Stimulated activated CD8-positive, alpha-beta memory T cell treated with anti-CD3 and anti-CD28 coated beads, Interleukin-2, amount 100 ng/mL, for 48 hours (primary cell): ENCODE measurements at regions not wholly inside any gene's neighbourhood (a gene's known extent, or its start where the extent isn't known, plus 50 kb on each side); places are given as distances from the start of the nearest gene placed in this dataset.

Source experiments
- DNase-seq, 2 donors: peaks; one replicate each; pipeline ENCODE4 v3.0.0-alpha.2; 2020; ENCODE audit warnings: low read depth in 2 of 2

- no peak for DNase-seq
Observed at GRCh38 chr1:239322369-239322768, 64.0 kb upstream of the CHRM3 start.

GRCh38 chr1:239321877-239322276, 64.5 kb upstream of the CHRM3 start:
- no peak for DNase-seq

DNA sequence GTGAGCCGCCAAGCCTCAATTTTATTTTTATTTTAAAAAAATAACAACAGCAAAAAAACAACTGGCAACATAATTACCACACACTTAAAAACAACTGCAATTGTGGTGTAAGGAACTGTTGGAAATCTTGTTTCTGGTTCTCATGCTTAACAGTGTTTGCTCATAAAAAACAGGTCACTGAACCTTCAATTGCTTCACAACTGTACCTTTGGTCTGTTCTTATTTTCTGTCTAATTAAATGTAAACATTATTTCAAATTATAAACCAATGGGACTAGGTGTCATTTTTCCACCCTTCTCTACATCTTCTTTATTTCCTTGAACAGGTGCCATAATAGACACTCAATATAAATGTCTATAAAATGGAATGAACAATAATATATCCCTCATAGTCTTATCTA, 68.4 kb upstream of the CHRM3 start:
- no peak for DNase-seq

- DNase-seq = no peak
Observed at GRCh38 chr1:239315631-239316217, 70.6 kb upstream of the CHRM3 start.

DNA sequence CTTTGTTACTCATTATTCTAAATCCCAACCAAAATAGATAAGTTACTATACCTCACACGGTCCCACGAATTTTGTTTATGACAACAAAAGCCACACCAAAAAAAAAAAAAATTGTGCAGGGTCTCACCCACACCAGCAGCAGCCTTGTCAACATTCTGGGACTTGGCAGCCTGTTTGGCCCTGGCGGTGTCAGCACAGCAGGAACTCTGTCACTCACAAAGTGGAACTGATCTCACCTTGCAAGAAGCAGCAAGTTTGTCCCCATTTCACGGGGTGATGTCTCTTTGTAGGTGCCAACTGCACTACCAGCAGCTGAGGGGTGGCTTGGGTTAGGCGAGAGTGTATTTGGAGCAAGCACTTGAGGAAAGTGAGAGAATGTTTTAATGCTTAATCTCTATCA, 75.0 kb upstream of the CHRM3 start:
- DNase-seq = no peak

- DNase-seq = peak; percentile 3 to 16
Observed at GRCh38 chr1:239308701-239309333, 77.6 kb upstream of the CHRM3 start.

DNA sequence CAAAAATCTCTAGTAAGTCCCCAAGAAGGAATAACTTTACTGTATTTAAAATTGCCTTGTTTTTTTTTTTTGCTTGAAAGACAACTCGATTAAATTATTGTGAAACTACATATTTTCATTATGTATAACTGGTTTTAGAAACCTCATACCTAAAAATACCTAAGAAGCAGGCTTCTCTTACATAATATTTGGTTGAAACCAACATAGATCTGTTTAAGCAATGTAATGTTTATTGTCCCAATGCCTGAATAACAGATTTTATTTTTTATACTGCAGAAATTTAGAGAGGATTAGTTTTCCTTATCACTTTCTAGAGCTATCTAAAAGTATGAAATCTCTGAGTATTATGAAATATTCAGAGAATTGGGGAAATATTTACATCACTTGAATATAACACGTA, 78.5 kb upstream of the CHRM3 start:
- DNase-seq = no peak

- no peak for DNase-seq
Observed at GRCh38 chr1:239306426-239306825, 79.9 kb upstream of the CHRM3 start.

- no peak for DNase-seq
Observed at GRCh38 chr1:239303289-239303688, 83.1 kb upstream of the CHRM3 start.

GRCh38 chr1:239302696-239303095, 83.7 kb upstream of the CHRM3 start:
- no peak for DNase-seq

DNA sequence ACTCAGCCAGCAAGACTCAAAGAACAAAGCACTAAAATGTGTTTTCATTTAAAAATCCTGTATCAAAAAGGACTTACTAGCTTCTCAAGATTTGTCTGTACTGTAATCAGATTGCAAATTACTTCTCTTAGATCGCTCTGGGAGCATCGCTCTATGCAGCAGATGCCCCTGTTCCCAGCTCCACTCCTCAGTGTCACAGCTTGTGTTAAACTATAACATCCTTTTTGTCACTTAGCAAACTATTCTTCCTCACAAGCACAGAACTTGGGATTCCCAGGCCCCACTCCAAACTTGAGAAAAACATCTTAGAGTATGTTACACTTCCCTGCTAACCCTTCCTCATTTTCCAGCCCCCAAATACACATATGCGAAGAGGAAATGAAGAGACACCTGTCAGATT, 85.1 kb upstream of the CHRM3 start:
- no peak for DNase-seq

GRCh38 chr1:239297910-239298309, 88.5 kb upstream of the CHRM3 start:
- no peak for DNase-seq

- DNase-seq = no peak
Observed at GRCh38 chr1:239293350-239294110, 92.8 kb upstream of the CHRM3 start.

DNA sequence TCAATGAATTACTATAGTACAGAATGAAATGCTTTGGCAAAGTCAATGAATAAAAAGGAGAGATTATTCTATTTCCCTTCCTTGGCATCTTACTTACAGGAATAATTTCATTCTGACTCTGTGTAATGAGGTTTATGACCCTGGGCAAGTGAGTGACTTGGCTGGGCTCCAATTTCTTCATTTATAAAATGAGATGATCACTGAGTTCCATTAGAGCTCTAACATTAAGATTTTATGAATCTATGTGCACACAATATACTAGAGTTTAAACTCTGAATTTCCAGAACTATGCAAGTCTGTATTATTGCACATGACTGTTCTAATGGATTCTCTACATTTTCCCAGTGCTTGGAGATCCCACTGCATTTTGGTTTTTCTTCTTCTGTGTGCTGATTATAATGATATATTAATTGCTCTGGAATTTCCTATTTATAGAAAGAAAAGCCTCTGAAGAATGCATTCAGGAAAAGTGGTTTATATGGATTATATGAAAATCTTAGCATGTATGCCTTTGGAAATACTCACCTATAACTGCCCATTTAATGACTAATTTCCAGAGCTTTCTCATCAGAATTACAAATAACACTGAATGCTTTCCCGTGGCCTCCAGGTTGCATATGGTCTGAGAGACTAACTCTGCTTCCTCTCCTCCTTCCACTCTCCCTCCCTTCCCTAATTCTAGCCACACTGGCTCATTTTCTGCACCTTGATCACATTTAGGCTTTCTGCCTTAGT, 97.4 kb upstream of the CHRM3 start:
- DNase-seq = no peak

- DNase-seq = no peak
Observed at GRCh38 chr1:239287296-239287695, 99.1 kb upstream of the CHRM3 start.

GRCh38 chr1:239283216-239283615, 103.2 kb upstream of the CHRM3 start:
- DNase-seq = no peak

DNA sequence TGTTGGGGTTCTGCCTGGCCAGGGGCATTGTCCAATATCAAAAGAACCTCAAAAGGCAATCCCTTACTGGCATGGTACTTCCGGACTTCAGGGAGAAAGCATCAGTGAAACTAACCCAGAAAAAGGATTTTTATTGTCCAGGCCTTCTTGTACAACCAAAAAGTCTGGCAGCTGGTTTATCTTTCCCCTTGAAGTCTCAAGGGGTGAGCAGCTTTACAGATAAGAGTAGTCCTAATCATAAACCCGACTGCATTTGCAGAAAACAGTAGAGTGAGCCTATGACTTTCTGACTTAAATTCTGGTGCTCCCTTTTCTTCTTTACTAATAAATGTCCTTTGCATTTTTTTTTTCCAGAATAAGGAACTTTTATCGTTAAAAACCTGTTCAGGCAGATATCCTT, 104.0 kb upstream of the CHRM3 start:
- no peak for DNase-seq

GRCh38 chr1:239276051-239276450, 110.3 kb upstream of the CHRM3 start:
- DNase-seq = no peak

DNA sequence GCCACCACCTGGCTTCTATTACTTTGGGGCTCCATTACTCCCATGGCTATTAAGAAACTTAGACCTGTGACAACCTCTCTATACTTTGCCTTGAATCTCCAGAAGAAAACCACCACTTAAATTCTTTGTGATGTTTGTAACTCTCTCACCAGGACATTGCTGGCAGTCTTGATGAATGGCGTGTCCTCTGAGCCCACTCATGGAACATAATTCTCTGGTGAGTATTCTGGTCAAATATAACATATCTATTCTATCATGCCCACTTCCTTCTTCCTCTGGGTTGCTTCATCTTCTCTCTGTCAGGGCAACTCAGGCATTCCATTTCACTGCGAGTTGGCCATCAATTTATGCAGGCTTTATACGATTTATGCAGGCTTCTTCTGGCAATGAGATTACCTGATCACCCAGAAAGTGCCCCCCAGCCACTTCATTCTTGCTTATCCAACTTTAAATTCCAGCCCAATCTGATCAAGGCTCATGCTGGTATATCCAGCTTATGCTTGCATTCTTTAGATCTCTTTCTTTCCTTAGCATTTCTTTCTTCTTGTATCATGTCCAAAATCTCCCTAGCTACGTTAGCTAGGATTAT, 112.0 kb upstream of the CHRM3 start:
- DNase-seq = no peak

DNA sequence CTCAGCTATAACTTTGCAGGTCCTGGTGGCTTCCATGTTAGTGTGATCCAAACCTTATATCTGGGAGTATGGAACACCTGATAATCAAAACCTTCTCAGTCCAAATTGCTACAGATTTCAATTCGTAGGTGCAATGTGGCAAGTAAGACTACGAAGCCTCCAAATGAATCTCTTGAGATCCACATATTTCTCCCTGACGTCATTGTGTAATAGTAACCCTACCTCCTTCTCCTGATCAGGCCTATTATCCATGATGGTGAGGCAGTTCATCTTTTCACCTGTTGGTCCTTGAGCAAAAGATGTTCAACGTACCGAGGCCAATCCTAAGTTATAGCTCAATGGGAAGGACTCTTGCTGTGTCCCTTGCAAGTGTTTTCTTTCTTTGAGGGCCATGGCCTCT, 115.9 kb upstream of the CHRM3 start:
- no peak for DNase-seq

GRCh38 chr1:239269706-239270105, 116.7 kb upstream of the CHRM3 start:
- no peak for DNase-seq

DNA sequence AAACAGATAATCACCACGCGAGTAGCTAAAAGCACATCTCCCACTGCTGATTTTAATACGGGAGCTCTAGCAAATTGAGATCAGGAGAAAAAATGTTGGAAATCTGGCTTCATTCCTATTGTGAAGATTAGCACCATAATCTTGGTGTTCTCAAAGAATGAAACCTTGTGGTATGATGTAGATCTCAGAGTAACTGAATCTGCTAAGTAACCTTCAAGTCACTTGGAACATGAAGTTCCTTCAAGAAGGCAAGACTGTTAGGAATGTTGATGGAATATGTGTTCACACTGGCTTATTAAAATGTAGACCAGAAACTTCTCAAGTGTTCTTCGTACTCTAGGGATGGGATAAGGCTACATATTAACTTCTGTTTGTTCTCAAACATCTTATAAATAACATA, 117.4 kb upstream of the CHRM3 start:
- DNase-seq = no peak
